ENCODE measurements at regions not wholly inside any gene's neighbourhood (a gene's known extent, or its start where the extent isn't known, plus 50 kb on each side); places are given as distances from the start of the nearest gene placed in this dataset.
"Not testable (repeated sequence)": the region's sequence is repeated elsewhere in the genome, so short reads cannot be mapped to it uniquely, and the experiment has no call there.

GRCh38 chrX:153266140-153266539 is 55.4 kb downstream of the PNMA6F start:
- not testable (repeated sequence) for DNase-seq

GRCh38 chrX:153260468-153260867 is 61.1 kb downstream of the PNMA6F start:
- DNase-seq = not testable (repeated sequence)

GRCh38 chrX:153253239-153253638 is 68.3 kb downstream of the PNMA6F start:
- DNase-seq = not testable (repeated sequence)

DNA sequence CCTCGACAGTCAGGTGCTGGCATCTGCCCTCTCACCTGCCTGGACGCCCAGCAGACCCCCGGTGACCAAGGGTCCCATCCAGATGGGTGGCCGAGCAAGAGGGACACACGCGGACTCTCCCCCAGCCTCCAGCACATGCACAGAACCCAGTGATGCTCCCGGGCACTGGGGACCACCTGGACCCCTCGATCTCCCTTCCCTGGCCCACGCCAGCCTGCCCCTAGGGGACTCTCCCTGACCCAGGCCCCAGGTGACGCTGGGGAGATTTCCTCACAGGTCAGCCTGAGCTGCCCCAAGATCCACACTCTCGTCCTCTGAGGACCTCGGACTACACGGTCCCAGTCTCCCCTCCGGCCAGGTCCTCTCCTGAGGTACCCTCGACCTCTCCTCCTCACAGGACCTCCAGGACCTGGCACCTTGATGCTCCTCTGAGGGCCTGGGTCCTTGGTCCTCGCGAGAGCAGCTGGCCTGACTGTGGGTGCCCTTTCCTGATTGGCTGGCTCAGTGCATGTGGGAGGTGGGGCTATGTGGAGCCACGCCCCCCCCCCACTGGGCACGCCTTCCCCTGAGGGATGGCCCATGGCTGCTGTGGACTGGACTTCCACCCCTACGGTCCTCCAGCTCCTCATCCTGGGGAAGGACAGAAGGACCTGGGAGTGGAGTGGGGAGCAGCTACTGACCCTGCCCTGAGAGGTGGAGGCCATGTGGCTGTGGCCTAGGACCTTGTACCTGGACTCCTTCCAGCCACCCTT is 69.0 kb downstream of the PNMA6F start:
- DNase-seq = not testable (repeated sequence)

DNA sequence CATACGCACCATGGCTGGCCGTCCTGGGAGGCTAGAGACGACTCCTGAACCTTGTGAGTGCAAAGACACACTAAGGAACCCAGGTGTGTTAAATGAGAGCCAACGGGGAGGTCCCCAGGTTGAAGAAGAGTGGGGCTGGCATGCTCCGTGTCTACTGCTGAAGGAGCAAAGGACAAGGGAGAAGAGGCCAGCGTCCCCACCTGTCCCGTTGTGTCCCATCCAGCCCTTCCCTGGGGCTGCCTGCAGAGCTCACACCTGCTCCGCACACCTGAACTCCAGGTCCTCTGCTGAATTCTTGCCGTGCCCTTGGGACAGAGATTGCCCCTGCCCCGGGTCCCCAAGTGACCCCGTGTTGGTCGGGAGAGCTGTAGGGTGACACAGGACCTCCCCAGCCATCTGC is 69.6 kb downstream of the PNMA6F start:
- not testable (repeated sequence) for DNase-seq

GRCh38 chrX:153250762-153251161 is 70.8 kb downstream of the PNMA6F start:
- DNase-seq = not testable (repeated sequence)

- DNase-seq = peak; percentile 38
Observed at GRCh38 chrX:153245288-153245731, 66.2 kb downstream of the MAGEA1 start.

DNA sequence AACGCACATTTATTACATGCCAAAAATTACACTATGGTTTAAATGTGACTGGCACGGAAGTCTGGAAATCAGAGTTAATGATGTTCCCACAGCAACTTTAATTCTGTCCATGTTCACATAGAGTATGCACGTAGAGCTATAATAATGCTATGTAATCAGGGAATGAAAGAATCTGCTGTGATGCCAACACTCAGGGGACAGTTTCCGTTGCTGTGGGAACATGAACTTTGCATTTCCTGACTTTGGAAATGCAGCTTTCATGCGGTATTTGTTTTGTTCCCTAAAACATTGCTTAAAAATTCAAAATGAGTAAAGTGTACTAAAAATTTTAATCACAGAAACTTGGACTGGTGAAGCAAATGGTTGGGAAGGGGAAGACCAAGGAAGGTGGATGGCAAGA is 65.7 kb downstream of the MAGEA1 start:
- no peak for DNase-seq

- DNase-seq = no peak
Observed at GRCh38 chrX:153238361-153238760, 59.3 kb downstream of the MAGEA1 start.

Data from right kidney (tissue), 1 donor.